Astrocyte (in vitro differentiated cells and primary cell): ENCODE measurements at regions not wholly inside any gene's neighbourhood (a gene's known extent, or its start where the extent isn't known, plus 50 kb on each side); places are given as distances from the start of the nearest gene placed in this dataset.

Experiments used
- EZH2 ChIP-seq: IDR thresholded peaks from 2 replicates; pipeline ENCODE4 v1.6.1; 2012; ENCODE audit warnings: mild to moderate bottlenecking, low read length, inconsistent platforms; ENCODE audit not compliant: insufficient read depth
- TF ChIP-seq, protein P1 (sequence below): IDR thresholded peaks from 2 replicates; pipeline ENCODE4 v1.5.1; 2011; ENCODE audit warnings: low read depth, mild to moderate bottlenecking, inconsistent platforms, low read length, moderate library complexity; ENCODE audit not compliant: insufficient read depth

DNA sequence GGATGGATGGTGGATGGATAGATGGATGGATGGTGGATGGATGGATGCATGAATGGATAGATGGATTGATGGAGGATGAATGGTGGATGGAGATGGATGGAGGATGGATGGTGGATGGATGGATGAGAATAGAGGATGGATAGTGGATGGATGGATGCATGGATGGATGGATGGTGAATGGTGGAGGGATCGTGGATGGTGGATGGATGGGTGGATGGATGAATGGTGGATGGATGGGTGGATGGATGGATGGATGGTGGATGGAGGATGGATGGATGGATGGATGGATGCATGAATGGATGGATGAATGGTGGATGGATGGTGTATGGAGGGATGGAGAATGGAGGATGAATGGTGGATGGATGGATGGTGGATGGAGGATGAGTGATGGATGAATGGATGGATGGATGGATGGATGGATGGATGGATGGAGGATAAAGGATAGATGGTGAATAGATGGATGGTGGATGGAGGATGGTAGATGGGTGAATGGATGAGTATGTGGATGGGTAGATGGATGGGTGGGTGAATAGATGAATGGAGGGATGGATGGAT lies 76.3 kb downstream of the PDGFA start:
- TF ChIP-seq, protein P1, sequence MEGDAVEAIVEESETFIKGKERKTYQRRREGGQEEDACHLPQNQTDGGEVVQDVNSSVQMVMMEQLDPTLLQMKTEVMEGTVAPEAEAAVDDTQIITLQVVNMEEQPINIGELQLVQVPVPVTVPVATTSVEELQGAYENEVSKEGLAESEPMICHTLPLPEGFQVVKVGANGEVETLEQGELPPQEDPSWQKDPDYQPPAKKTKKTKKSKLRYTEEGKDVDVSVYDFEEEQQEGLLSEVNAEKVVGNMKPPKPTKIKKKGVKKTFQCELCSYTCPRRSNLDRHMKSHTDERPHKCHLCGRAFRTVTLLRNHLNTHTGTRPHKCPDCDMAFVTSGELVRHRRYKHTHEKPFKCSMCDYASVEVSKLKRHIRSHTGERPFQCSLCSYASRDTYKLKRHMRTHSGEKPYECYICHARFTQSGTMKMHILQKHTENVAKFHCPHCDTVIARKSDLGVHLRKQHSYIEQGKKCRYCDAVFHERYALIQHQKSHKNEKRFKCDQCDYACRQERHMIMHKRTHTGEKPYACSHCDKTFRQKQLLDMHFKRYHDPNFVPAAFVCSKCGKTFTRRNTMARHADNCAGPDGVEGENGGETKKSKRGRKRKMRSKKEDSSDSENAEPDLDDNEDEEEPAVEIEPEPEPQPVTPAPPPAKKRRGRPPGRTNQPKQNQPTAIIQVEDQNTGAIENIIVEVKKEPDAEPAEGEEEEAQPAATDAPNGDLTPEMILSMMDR: no peak
- no peak for TF ChIP-seq EZH2
